Mucosa of descending colon (tissue), 3 donors: ENCODE measurements at regions not wholly inside any gene's neighbourhood (a gene's known extent, or its start where the extent isn't known, plus 50 kb on each side); places are given as distances from the start of the nearest gene placed in this dataset.

Source experiments
- ATAC-seq: fragments of 200-7000 bp; cut with Tn5 transposase; one replicate; pipeline ENCODE4 v1.9.1; 2020; ENCODE audit warnings: mild to moderate bottlenecking, moderate library complexity
- DNase-seq, 3 donors: peaks; one replicate each; pipeline ENCODE4 v3.0.0-alpha.2; 2020
- H3K36me3 ChIP-seq: fragments of 200-600 bp; one replicate; pipeline ENCODE4 v1.8.0; 2021; ENCODE audit warnings: low read depth, mild to moderate bottlenecking
- H3K4me1 ChIP-seq: fragments of 200-600 bp; one replicate; pipeline ENCODE4 v1.8.0; 2021; ENCODE audit warnings: low read depth, mild to moderate bottlenecking
- H3K4me3 ChIP-seq: fragments of 200-600 bp; one replicate; pipeline ENCODE4 v1.8.0; 2021; ENCODE audit warnings: mild to moderate bottlenecking
- H3K9me3 ChIP-seq: fragments of 200-600 bp; one replicate; pipeline ENCODE4 v1.8.0; 2021; ENCODE audit warnings: mild to moderate bottlenecking
- intact Hi-C, 2 donors: fragments of 100-400 bp; cut with DNase I in 1 of 2; cut with micrococcal nuclease in 1 of 2; formaldehyde crosslinking; loops; one replicate each; pipeline versions ENCODE4 v1.11.0 to v1.11.1; 2022; cut with DNase I, micrococcal nuclease
- TF ChIP-seq, protein P1 (sequence below): fragments of 200-600 bp; IDR thresholded peaks from one replicate; pipeline ENCODE4 v1.8.0; 2022; ENCODE audit warnings: antibody characterized with exemption, mild to moderate bottlenecking
- donor health status: DM: no; HTN: no; CAD: no; lungs with moderate emphysema.
- donor health status: DM: no; HTN: no; CAD: no.
- donor health status: DM: no; HTN: yes; CAD: no.

DNA sequence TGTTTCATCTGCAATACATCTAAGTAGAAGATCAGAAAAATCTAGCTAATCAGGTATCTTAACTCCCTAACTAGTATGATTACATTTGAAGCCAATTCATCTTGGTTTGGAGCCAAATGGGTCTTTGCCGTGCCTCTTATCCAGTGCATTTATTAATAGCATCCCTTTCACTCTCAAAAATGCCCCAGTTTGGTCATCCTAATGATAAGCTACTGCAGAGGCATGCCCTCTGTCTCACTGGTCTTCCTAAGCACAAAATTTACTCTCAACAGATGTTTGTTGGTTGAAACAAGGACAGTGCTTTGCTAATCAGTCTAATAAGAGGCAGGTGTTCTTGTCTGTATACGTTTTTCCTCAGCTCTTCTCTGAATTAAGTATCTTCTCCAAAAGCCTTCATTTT is 403.2 kb downstream of the RAD51AP2 start:
- intact Hi-C loops: no loop called here
- Histone ChIP-seq H3K36me3 (no peaks in the 10 kb centered on the region), H3K4me1 (no peaks in the 10 kb centered on the region), H3K4me3 (no peak overlapping the region), H3K9me3 (no peaks in the 10 kb centered on the region)
- TF ChIP-seq, protein P1, sequence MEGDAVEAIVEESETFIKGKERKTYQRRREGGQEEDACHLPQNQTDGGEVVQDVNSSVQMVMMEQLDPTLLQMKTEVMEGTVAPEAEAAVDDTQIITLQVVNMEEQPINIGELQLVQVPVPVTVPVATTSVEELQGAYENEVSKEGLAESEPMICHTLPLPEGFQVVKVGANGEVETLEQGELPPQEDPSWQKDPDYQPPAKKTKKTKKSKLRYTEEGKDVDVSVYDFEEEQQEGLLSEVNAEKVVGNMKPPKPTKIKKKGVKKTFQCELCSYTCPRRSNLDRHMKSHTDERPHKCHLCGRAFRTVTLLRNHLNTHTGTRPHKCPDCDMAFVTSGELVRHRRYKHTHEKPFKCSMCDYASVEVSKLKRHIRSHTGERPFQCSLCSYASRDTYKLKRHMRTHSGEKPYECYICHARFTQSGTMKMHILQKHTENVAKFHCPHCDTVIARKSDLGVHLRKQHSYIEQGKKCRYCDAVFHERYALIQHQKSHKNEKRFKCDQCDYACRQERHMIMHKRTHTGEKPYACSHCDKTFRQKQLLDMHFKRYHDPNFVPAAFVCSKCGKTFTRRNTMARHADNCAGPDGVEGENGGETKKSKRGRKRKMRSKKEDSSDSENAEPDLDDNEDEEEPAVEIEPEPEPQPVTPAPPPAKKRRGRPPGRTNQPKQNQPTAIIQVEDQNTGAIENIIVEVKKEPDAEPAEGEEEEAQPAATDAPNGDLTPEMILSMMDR: no peak
- DNase-seq: no peak
- ATAC-seq: no peak

DNA sequence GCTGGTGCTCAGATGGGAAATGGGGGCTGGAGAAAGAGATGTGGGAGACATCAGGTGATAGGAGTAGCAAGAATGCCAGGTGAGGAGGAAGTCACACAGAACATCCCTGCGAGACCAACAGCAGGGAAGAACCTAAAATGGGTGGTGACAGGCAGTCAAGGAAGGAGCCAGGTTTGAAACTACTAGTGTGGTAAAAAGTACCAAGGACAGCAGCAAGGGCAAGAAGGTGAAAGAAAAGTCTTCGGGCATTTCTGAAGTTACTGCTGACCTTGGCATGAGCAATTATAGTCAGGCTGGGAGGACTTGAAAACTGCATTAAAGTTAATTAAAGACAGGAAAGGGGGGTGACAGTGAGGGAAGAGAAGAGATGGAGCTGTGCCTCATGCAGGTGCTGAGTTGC is 410.4 kb downstream of the RAD51AP2 start:
- ATAC-seq: no peak
- Histone ChIP-seq H3K36me3 (no peaks in the 10 kb centered on the region), H3K4me3 (no peak overlapping the region), H3K9me3 (no peaks in the 10 kb centered on the region), H3K4me1 (no peaks in the 10 kb centered on the region)
- TF ChIP-seq, protein P1: no peak
- DNase-seq: no peak
- intact Hi-C loops: no loop called here

- intact Hi-C loops: no loop called here
- DNase-seq: no peak
These were observed 411.1 kb downstream of the RAD51AP2 start for GRCh38 chr2:17107151-17107550.

DNA sequence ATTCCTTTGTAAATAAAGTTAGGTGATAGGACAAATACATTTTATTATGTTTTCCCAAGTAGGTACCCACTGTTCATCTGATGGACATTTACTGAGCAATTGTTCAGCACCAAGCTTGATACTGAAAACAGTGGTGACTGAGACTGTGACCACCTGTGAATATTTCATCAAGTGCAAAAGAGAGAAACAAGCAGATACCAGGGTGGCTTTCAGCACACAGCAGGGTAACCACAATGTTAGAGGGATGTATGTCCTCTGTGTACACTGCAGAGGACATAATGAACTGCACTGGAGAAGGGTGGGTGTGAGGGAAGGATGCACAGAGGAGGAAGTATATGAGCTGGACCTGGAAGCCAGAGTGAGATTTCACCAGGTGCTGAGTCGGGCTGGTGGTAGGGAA is 411.8 kb downstream of the RAD51AP2 start:
- no peak for ATAC-seq
- intact Hi-C loops: no loop called here
- Histone ChIP-seq H3K4me1 (no peaks in the 10 kb centered on the region), H3K4me3 (no peak overlapping the region), H3K36me3 (no peaks in the 10 kb centered on the region), H3K9me3 (no peaks in the 10 kb centered on the region)
- DNase-seq: no peak
- TF ChIP-seq, protein P1: no peak

More at GRCh38 chr2:17107151-17107550, 411.1 kb downstream of the RAD51AP2 start:
- H3K4me3 ChIP-seq: no peak overlapping the region
- H3K9me3 ChIP-seq: no peaks in the 10 kb centered on the region
- TF ChIP-seq, protein P1: no peak
- no peaks in the 10 kb centered on the region for H3K4me1 ChIP-seq
- no peak for ATAC-seq
- no peaks in the 10 kb centered on the region for H3K36me3 ChIP-seq

- no peak overlapping the region for H3K4me3 ChIP-seq
- no peaks in the 10 kb centered on the region for H3K9me3 ChIP-seq
- DNase-seq (no peak), ATAC-seq (no peak)
- no peaks in the 10 kb centered on the region for H3K4me1 ChIP-seq
- intact Hi-C loops: no loop called here
- no peaks in the 10 kb centered on the region for H3K36me3 ChIP-seq
- TF ChIP-seq, protein P1: no peak
These were observed 413.8 kb downstream of the RAD51AP2 start for GRCh38 chr2:17104454-17104853.

DNA sequence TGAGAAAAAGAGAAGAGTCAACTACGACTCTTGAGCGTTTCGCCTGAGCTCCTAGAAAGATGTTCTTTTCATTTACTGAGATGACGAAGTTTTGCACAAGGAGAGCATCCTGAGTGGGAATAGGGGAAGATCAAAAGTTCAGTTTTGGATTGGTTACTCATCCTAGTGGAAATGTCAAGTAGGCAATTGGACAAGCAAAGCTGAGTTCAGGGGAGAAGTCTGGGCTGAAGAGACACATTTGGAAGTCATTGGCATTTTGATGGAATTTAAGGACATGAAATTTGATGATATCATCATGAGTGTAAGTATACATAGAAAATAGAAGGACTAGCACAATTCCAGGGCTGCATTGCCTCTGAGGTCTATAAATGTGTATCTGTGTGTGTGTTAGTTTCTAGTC is 416.6 kb downstream of the RAD51AP2 start:
- TF ChIP-seq, protein P1: no peak
- ATAC-seq (no peak), DNase-seq (no peak)
- Histone ChIP-seq H3K4me3 (no peak overlapping the region), H3K36me3 (no peaks in the 10 kb centered on the region), H3K9me3 (no peaks in the 10 kb centered on the region), H3K4me1 (no peaks in the 10 kb centered on the region)
- intact Hi-C loops: no loop called here
